HG02840 (cell line): ENCODE measurements at regions not wholly inside any gene's neighbourhood (a gene's known extent, or its start where the extent isn't known, plus 50 kb on each side); places are given as distances from the start of the nearest gene placed in this dataset.

Source experiments
- ATAC-seq: cut with Tn5 transposase; IDR thresholded peaks from one replicate; pipeline ENCODE4 v1.9.1; 2021; ENCODE audit warnings: mild to moderate bottlenecking, moderate library complexity, moderate number of reproducible peaks; ENCODE audit not compliant: unreplicated experiment, low FRiP score

GRCh38 chr5:31100047-31100575 is 93.4 kb upstream of the CDH6 start:
- no peak for ATAC-seq

DNA sequence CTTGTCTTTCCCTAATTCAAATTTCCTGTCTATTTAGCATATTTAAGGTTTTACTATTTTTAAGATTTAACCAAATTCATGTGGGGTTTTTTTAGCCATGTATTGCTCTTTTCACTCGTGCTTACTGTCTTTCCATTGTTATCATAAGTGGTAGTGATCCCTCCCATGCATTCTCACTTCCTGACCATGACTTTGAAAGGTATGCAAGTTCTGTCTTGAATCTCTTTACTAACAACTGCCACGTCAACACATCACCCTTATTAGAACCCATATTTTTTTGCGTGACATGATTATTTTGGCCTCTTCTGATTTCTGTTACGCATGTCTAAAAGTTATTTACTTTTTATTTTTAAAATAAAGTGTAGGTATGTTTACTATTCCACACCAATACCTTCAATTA is 94.7 kb upstream of the CDH6 start:
- ATAC-seq: no peak

DNA sequence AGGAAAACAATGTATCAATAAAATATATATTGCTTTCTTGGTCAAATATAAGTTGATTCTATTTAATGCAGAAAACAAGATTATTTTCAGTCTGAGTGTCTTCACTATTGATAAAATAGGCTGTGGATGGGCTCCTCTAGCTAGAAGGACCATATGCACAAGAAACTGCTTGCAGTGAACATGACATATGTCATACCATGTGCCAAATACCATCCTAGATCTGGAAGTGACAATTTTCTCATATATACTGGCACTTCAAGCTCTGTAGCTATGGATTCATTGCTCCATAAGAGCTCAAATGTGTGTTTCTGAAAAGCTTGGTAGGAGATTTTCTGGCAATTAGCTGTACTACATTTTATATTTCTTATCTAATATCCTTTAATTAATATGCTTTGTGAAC is 95.6 kb upstream of the CDH6 start:
- no peak for ATAC-seq

DNA sequence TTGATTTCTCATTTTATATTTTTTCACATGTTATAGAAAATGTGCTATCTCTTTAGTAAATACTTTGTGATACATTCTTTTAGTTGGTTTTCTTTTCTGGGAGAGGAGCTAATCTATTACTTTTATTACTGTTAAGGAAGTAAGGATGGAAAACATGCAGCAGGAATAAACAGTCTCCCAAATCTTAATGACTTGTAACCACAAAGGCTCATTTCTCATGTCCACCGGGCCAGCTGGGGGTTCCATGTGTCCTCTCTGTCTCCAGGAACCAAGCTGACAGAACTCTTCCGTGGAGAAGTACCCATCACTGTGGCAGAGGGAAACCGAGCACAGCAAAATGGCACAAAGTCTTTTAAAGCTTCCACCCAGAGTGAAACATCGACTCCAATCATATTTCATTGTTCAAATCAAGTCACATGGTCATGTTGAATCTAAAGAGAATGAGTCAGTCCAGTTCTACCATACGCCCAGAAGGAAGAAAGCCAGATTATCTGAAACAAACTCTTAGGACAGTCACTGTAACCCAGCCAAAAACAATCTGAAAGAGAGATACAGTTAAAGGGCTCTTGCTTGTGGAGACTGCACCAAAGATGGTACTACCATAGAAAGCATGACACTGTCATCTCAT is 97.1 kb upstream of the CDH6 start:
- no peak for ATAC-seq

DNA sequence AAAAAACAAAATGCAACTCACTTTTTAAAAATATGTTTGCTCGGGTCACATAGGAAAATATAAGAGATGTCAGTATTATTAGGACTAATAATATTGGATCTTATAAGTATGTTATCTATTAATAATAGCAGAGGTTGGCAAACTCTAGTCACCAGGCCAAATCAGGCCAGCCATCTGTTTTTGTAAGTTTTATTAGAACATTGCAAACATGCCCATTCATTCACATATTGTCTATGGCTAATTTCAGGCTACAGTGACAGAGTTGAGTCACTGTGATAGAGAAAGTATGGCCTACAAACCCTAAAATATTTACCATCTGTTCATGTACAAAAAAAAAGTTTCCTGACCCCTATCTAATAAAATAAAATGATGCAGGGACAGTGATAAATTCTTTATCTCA is 97.7 kb upstream of the CDH6 start:
- ATAC-seq: no peak

- no peak for ATAC-seq
Measured at GRCh38 chr5:31091501-31091900, 102.0 kb upstream of the CDH6 start.

- ATAC-seq: no peak
Measured at GRCh38 chr5:31090467-31090866, 103.0 kb upstream of the CDH6 start.

DNA sequence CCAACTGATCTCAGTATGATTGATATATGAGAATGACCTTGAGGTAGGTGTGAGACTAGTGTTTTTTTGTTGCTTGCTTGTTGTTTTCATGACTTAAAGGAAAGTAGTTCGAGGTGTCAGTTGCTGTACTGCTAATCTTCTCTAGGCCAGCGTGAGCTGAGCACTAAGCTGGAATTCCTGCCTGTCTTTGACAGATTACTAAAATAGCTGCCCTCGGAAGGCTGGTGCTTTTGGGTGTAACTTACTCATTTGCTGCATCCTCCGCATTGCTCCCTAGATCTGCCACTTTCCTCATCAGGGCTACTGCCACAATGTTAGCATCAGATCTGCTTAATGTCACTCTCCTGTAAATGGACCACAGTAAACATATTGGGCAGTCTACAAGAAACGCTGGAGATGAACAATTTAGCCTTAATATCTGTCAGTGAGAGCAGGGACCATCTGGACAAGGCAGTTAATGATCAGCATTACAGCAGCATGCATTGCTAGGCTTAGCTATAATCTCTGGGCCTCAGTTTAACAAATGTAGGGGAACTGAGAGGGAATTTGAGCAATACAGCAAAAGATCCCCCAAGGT is 106.6 kb upstream of the CDH6 start:
- ATAC-seq: no peak

DNA sequence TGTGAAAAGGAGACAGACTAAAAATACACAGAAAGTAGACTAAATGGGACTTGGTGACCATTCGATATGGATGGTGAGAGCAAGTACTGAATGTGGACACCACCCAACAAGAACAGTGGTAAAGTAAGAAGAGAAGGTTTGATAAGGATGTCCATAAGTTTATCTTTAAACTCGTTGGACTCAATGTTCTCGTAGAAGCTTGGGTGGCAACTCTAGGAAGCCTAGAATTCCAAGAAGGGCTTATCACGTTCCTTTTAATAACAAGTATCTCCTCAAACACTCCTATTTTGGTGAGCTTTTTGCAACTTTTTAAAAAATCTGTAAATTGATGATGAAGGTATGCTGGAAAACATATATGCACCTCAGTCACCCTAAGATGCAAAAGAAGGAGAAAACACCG is 108.6 kb upstream of the CDH6 start:
- no peak for ATAC-seq

- ATAC-seq: no peak
Measured at GRCh38 chr5:31083364-31083763, 110.1 kb upstream of the CDH6 start.

- ATAC-seq: no peak
Measured at GRCh38 chr5:31079668-31080067, 113.8 kb upstream of the CDH6 start.

GRCh38 chr5:31078956-31079355 is 114.5 kb upstream of the CDH6 start:
- no peak for ATAC-seq

DNA sequence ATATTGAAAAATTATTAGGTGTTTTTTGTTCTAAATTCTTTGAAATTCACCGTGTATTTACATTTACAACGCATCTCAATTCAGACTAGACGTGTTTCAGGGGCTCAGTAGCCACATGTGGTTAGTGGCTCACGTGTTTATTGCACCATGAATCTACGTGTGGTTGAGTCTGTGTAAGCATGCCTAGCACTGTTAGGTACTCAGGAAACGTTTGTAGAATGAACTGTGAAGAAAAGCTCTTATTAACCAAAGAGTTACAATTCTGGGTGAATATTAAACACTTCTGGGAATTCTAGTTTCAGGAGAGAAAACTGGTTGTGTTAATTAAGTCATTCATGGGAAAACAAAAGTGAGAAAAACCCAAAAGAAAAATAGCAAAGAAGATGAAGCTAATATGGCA is 117.5 kb upstream of the CDH6 start:
- ATAC-seq: no peak

- no peak for ATAC-seq
Measured at GRCh38 chr5:31068287-31068686, 125.2 kb upstream of the CDH6 start.

- no peak for ATAC-seq
Measured at GRCh38 chr5:31066655-31067328, 126.7 kb upstream of the CDH6 start.

DNA sequence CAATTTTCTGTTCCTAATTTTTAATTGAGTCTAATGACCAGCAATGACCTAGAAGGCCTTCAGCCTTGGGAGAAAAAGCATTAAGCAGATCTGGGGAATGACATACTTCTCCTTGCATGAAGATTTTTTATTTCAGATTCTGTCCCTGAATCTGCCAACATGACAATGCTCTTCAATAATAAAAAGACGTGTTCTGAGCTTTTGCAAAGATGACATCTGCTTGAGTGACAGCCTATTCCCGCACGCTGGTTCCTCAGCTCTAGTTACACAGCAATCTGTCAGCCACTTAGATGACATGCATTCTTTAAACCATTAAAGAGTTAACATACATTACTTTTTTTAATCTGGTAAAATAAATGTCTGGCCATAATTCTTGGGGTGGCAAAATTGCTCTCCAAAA is 129.3 kb upstream of the CDH6 start:
- no peak for ATAC-seq

- ATAC-seq: no peak
Measured at GRCh38 chr5:31062902-31063580, 130.4 kb upstream of the CDH6 start.

GRCh38 chr5:31059889-31060288 is 133.6 kb upstream of the CDH6 start:
- ATAC-seq: no peak

GRCh38 chr5:31054453-31054852 is 139.0 kb upstream of the CDH6 start:
- ATAC-seq: no peak

DNA sequence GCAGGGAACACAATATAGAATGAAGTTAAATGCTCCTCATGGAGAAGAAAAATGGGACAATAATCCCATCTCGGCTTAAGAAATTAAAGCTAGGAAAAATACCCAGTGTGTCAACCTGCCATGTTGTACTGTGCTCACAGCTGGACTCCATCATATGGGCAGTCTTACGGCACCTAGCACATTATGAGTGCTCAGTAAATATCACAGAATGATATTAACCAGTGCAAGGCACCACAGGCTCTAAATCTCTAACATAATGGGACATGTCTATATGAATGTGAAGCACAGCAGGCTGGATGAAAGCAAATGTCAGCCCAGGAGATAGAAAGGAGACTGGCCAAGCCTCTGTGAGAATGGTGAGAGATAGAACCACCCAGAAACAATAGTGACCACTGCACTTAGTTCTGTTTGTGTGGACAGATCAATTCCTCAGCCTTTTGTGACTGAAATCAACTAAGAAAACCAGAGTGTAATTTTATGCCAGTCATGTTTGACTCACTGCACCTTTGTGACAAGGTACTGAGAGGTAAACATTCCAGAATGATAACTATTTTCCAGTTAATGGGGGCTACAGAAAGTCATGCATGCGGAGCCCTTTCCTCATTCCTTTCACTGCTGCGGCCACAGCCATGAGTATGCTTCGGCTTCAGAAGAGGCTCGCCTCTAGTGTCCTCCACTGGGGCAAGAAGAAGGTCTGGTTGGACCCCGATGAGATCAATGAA is 140.4 kb upstream of the CDH6 start:
- ATAC-seq: no peak

- no peak for ATAC-seq
Measured at GRCh38 chr5:31051316-31051715, 142.2 kb upstream of the CDH6 start.
